Tibial nerve (tissue), 4 donors: ENCODE measurements at regions not wholly inside any gene's neighbourhood (a gene's known extent, or its start where the extent isn't known, plus 50 kb on each side); places are given as distances from the start of the nearest gene placed in this dataset.

Experiments
- EP300 ChIP-seq, 2 donors: sonication (generic); formaldehyde crosslinking; IDR thresholded peaks; one replicate each; pipeline ENCODE4 v1.6.1; 2017; ENCODE audit warnings: antibody characterized with exemption in 2 of 2, mild to moderate bottlenecking in 1 of 2
- POLR2A ChIP-seq, 2 donors: fragments of 450-650 bp; IDR thresholded peaks; one replicate each; pipeline ENCODE4 v1.6.1; 2017; ENCODE audit warnings: antibody characterized with exemption in 2 of 2, mild to moderate bottlenecking in 2 of 2, moderate library complexity in 2 of 2
- TF ChIP-seq, protein P1 (sequence below), 5 experiments: fragments of 200-600 bp in 3 of 5; fragments of 450-650 bp in 2 of 5; sonication (generic) in 3 of 5; IDR thresholded peaks; one replicate each; pipeline ENCODE4 v1.5.1; 2016 to 2019; ENCODE audit warnings: antibody characterized with exemption in 5 of 5, mild to moderate bottlenecking in 3 of 5, moderate library complexity in 2 of 5

DNA sequence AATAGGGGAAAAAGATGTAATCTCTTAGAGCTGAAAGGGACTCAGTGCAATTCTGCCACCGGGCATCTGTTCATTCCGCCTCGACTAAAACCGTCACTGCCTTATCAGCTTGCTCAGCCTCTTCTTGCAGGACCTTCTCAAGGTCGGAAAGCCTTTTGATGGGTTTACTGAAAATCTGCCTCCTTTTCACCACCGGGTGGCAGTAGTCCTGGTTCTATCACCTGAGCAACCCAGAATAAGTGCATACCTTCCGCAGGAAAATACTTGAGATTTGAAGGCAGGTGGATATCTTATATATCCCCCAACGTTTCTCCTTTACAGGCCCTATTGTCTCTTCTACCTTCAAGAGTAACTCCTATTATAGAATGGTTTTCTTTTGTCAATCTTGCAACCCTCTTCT, 103.4 kb upstream of the PAK3 start:
- TF ChIP-seq, protein P1, sequence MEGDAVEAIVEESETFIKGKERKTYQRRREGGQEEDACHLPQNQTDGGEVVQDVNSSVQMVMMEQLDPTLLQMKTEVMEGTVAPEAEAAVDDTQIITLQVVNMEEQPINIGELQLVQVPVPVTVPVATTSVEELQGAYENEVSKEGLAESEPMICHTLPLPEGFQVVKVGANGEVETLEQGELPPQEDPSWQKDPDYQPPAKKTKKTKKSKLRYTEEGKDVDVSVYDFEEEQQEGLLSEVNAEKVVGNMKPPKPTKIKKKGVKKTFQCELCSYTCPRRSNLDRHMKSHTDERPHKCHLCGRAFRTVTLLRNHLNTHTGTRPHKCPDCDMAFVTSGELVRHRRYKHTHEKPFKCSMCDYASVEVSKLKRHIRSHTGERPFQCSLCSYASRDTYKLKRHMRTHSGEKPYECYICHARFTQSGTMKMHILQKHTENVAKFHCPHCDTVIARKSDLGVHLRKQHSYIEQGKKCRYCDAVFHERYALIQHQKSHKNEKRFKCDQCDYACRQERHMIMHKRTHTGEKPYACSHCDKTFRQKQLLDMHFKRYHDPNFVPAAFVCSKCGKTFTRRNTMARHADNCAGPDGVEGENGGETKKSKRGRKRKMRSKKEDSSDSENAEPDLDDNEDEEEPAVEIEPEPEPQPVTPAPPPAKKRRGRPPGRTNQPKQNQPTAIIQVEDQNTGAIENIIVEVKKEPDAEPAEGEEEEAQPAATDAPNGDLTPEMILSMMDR (IDR thresholded peaks at IDR 0.05): peak in 2 of 5 experiments; percentile 10 to 38
- TF ChIP-seq POLR2A (IDR thresholded peaks at IDR 0.05): no peak
- no peak for TF ChIP-seq EP300 (IDR thresholded peaks at IDR 0.05)
